Mammary epithelial cell (primary cell): ENCODE measurements at regions not wholly inside any gene's neighbourhood (a gene's known extent, or its start where the extent isn't known, plus 50 kb on each side); places are given as distances from the start of the nearest gene placed in this dataset.

Source experiments
- EZH2 ChIP-seq: IDR thresholded peaks from 2 replicates; pipeline ENCODE4 v1.6.1; 2012; ENCODE audit warnings: low read length, inconsistent platforms, borderline replicate concordance
- TF ChIP-seq, protein P1 (sequence below), 2 donors: IDR thresholded peaks in 1 of 2; conservative IDR thresholded peaks in 1 of 2; 2 replicates each; pipeline ENCODE4 v1.5.1; 2011 to 2012; ENCODE audit warnings: inconsistent platforms in 2 of 2, low read length in 2 of 2, mild to moderate bottlenecking in 2 of 2, control low read depth in 1 of 2, low read depth in 1 of 2; ENCODE audit not compliant: insufficient read depth in 1 of 2; ENCODE audit errors: extremely low read depth in 1 of 2

GRCh38 chr4:130855533-130855932, 1759.6 kb downstream of the C4orf33 start:
- TF ChIP-seq, protein P1, sequence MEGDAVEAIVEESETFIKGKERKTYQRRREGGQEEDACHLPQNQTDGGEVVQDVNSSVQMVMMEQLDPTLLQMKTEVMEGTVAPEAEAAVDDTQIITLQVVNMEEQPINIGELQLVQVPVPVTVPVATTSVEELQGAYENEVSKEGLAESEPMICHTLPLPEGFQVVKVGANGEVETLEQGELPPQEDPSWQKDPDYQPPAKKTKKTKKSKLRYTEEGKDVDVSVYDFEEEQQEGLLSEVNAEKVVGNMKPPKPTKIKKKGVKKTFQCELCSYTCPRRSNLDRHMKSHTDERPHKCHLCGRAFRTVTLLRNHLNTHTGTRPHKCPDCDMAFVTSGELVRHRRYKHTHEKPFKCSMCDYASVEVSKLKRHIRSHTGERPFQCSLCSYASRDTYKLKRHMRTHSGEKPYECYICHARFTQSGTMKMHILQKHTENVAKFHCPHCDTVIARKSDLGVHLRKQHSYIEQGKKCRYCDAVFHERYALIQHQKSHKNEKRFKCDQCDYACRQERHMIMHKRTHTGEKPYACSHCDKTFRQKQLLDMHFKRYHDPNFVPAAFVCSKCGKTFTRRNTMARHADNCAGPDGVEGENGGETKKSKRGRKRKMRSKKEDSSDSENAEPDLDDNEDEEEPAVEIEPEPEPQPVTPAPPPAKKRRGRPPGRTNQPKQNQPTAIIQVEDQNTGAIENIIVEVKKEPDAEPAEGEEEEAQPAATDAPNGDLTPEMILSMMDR (conservative IDR thresholded peaks at IDR 0.05 in 1 of 2, IDR thresholded peaks at IDR 0.05 in 1 of 2; ENCODE audit: extremely low read depth in 1 of 2, insufficient read depth in 1 of 2, low read depth in 1 of 2, low read length in 2 of 2), result no peak
- TF ChIP-seq EZH2, result no peak
